T-helper 2 cell treated with Interferon-gamma antibody and Interleukin-4, amounts not matched to agents 5 μg/mL and 100 μg/mL, for 36 hours (primary cell): ENCODE measurements at regions not wholly inside any gene's neighbourhood (a gene's known extent, or its start where the extent isn't known, plus 50 kb on each side); places are given as distances from the start of the nearest gene placed in this dataset.

Source experiments
- DNase-seq: peaks from one replicate; pipeline ENCODE4 v3.0.0; 2021; ENCODE audit warnings: low spot score
- H3K27ac Mint-ChIP-seq: one replicate; pipeline ENCODE4 v1.8.0; 2021; ENCODE audit warnings: mild to moderate bottlenecking, mixed read lengths
- H3K27me3 Mint-ChIP-seq: one replicate; pipeline ENCODE4 v1.8.0; 2021; ENCODE audit warnings: low read depth, mixed read lengths
- H3K36me3 Mint-ChIP-seq: one replicate; pipeline ENCODE4 v1.8.0; 2021; ENCODE audit warnings: low read depth, mixed read lengths
- H3K4me1 Mint-ChIP-seq: one replicate; pipeline ENCODE4 v1.8.0; 2021; ENCODE audit warnings: low read depth, mixed read lengths
- H3K4me3 Mint-ChIP-seq: one replicate; pipeline ENCODE4 v1.8.0; 2022; ENCODE audit warnings: mild to moderate bottlenecking, moderate library complexity, mixed read lengths
- H3K9me3 Mint-ChIP-seq: one replicate; pipeline ENCODE4 v1.8.0; 2021; ENCODE audit warnings: mixed read lengths

DNA sequence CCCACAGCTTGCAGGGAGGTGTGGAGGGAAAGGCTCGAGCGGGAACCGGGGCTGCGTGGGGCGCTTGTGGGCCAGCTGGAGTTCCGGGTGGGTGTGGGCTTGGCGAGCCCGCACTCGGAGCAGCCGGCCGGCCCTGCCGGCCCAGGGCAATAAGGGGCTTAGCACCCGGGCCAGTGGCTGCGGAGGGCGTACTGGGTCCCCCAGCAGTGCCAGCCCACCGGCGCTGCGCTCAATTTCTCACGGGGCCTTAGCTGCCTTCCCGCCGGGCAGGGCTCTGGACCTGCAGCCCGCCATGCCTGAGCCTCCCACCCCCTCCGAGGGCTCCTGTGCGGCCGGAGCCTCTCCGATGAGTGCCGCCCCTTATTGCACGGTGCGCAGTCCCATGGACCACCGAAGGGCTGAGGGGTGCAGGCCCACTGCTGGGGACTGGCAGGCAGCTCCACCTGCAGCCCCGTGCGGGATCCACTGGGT, 1242.2 kb upstream of the EYS start:
- H3K4me3 Mint-ChIP-seq, result no peak overlapping the region
- peaks cover 17% of the 10 kb centered on the region for H3K9me3 Mint-ChIP-seq
- no peak for DNase-seq
- no peaks in the 10 kb centered on the region for H3K4me1 Mint-ChIP-seq
- H3K36me3 Mint-ChIP-seq, result no peaks in the 10 kb centered on the region
- H3K27ac Mint-ChIP-seq, result no peak overlapping the region
- no peaks in the 10 kb centered on the region for H3K27me3 Mint-ChIP-seq

DNA sequence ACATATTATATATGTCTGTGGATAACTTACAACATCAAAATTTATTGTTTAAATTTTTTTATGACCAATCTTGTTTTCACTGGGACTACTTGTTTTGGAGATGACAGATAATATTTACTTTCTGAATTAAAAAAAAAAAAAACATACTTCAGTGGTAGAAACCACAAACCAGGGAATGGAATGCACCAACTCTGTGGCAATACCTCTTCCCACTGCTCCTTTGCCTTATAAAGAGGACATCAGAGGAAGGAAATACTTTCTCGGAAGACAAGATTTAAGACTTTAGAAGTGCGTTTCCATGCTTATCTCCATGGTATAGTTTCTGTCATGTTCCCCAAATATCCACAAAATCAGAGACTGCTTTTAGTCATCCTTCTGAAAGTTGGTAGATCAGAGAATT, 1241.1 kb upstream of the EYS start:
- DNase-seq, result no peak
- no peaks in the 10 kb centered on the region for H3K36me3 Mint-ChIP-seq

DNA sequence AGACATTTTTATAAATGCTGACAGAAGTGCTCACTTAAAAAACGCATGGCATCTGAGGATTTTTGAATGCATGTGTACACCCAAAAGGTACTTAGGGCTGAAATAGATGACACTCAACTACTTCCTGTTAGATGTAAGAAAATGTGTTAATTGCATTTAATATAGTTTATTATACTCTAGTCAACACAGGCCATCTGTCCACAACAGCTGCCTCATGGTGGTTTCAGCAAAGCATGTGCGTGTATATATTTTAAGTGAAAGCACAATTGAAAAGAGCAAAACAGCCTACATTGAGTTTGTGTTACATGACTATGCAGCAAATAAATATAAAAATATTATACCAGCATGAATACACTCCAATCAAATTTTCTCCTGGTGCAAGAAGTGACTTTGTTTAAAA, 1233.0 kb upstream of the EYS start:
- H3K36me3 Mint-ChIP-seq, result no peaks in the 10 kb centered on the region
- DNase-seq, result no peak
- no peak overlapping the region for H3K27ac Mint-ChIP-seq
- no peaks in the 10 kb centered on the region for H3K27me3 Mint-ChIP-seq
- peaks cover 48% of the 10 kb centered on the region for H3K9me3 Mint-ChIP-seq
- no peak overlapping the region for H3K4me3 Mint-ChIP-seq
- H3K4me1 Mint-ChIP-seq, result no peaks in the 10 kb centered on the region

More for the DNA sequence above, 1241.1 kb upstream of the EYS start:
- Mint-ChIP-seq H3K4me1 (no peaks in the 10 kb centered on the region), H3K27ac (no peak overlapping the region), H3K4me3 (no peak overlapping the region), H3K27me3 (no peaks in the 10 kb centered on the region), H3K9me3 (peaks cover 24% of the 10 kb centered on the region)

DNA sequence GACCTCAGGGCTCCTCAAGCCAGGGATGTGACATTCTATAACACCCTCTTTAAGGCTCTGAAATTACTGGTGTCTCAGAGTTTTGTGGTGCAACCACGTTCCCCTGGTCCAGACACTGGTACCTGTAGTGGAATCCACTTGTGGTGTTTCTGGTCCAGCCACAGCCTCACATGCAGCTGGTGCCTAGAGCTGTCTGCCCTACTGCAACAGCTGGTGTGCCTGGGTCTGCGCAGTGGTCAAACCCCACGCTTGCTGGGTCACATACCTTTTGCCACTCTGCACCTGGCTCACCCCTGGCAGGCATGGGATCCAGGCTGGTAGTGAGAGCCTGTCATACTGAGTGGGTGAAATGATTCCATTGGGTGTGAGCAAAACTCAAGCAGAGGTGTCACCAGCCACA, 1230.2 kb upstream of the EYS start:
- no peaks in the 10 kb centered on the region for H3K36me3 Mint-ChIP-seq
- H3K4me1 Mint-ChIP-seq, result no peaks in the 10 kb centered on the region
- H3K9me3 Mint-ChIP-seq, result peaks cover 25% of the 10 kb centered on the region
- H3K4me3 Mint-ChIP-seq, result no peak overlapping the region
- no peaks in the 10 kb centered on the region for H3K27me3 Mint-ChIP-seq
- no peak overlapping the region for H3K27ac Mint-ChIP-seq
- no peak for DNase-seq

DNA sequence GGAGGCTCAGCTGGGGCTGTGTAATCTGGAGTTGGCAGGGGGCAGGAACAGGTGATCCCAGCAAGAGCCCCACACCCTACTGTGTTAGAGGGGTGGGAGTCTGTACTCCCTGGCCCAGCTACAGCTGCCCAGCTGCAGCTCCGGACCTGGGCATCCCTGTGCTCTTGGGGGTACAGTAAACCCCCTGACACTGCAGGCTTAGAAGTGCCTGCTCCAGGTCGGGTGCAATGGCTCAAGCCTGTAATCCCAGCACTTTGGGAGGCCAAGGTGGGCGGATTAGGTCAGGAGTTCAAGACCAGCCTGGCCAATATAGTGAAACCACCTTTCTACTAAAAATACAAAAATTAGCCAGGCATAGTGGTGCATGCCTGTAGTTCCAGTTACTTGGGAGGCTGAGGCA, 1228.6 kb upstream of the EYS start:
- DNase-seq, result no peak
- no peaks in the 10 kb centered on the region for H3K27me3 Mint-ChIP-seq
- H3K9me3 Mint-ChIP-seq, result peaks cover 19% of the 10 kb centered on the region
- no peaks in the 10 kb centered on the region for H3K36me3 Mint-ChIP-seq
- no peak overlapping the region for H3K4me3 Mint-ChIP-seq
- H3K27ac Mint-ChIP-seq, result no peak overlapping the region
- no peaks in the 10 kb centered on the region for H3K4me1 Mint-ChIP-seq

DNA sequence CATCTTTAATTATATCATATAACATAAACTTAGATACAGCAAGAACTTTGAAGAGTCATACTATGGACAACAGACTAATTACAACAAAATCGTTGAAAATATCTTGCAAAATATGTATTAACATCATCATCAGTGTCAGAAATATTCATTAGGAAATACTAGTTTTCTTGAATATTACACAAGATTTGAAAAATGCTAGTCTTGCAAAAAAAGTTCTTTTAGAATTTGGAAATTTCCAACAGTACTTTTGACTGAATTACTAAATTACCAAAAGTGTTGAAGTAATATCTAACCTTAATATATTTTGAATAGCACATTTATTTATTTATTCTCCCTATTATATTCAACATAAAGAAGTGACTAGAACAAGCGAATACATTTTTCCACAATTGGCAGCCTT, 1224.8 kb upstream of the EYS start:
- Mint-ChIP-seq H3K4me3 (no peak overlapping the region), H3K4me1 (no peaks in the 10 kb centered on the region), H3K27ac (no peak overlapping the region), H3K27me3 (no peaks in the 10 kb centered on the region), H3K36me3 (no peaks in the 10 kb centered on the region), H3K9me3 (peaks cover 25% of the 10 kb centered on the region)
- no peak for DNase-seq

DNA sequence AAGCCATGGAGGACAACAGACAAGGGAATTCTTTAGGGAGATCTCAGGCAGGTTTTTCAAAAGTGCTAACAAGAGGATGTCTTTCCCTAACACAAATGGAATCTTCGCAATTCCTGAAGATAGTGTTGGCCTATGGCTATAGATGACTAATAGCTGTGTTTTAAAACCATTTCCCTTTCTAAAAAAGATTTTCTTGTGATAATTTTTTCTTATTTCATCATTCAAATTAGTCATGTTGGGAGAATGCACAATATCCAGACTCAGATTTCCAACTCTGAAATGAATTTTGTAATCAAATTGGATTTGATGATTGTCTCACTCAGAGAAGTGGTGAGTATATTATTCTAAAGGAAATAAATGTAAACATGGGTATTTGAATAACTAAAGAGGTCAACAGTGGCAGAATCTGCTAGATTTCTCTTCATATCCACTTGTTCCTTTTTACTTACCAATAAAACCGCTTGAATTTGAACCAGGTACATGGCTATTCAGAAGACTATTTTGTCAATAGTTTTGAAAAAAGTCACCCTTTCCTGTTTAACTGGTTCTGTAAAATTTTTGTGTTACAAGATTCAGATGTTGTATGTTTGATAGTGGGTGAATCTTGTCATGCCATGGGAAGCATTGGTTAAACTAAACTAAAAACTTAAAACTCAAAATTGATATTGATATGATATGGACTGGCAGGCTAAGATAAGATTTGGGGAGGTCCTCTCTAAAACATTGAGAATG, 1223.7 kb upstream of the EYS start:
- no peak for DNase-seq
- Mint-ChIP-seq H3K9me3 (peaks cover 30% of the 10 kb centered on the region), H3K4me3 (no peak overlapping the region), H3K27me3 (no peaks in the 10 kb centered on the region), H3K36me3 (no peaks in the 10 kb centered on the region), H3K4me1 (no peaks in the 10 kb centered on the region), H3K27ac (no peak overlapping the region)

DNA sequence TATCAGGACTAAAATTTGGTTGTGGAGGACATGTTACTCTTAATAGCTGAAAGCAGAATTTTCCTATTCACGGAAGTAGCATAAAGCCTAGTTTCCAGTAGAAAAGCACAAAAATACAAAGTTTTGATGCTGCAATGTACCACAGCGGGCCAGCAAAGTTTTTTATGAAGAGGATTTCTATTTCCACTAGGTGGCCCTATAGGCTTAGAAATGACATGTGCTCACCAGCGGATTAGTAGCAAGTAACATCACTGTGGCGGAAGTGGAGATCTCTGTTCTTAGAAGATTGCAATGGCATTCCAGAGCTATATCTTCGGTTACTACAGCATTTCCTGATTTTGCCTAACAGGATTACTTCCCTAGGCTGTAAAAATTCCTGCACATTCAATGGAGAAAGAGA, 1219.0 kb upstream of the EYS start:
- Mint-ChIP-seq H3K27me3 (no peaks in the 10 kb centered on the region), H3K27ac (no peak overlapping the region), H3K36me3 (no peaks in the 10 kb centered on the region), H3K4me3 (no peak overlapping the region), H3K9me3 (peaks cover 58% of the 10 kb centered on the region), H3K4me1 (no peaks in the 10 kb centered on the region)
- no peak for DNase-seq

DNA sequence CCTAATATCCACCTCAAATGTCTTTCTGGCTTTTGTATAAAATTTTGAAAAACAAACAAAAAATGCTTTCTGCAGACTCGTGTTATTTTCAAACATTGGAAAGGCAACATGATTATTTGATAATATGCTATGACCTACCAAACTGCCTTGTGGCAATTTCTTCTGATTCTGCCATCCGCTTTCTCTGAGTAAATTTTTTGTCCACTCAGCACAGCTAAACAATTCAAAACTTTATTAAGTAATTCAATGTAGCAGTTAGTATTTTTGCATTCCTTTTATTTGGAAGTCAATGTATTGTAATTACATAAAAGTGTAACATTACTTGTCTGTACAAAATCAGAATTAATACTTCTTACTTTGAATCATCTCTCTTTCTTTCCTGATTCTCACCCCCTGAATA, 1206.6 kb upstream of the EYS start:
- Mint-ChIP-seq H3K4me3 (no peak overlapping the region), H3K27me3 (no peaks in the 10 kb centered on the region), H3K27ac (no peak overlapping the region), H3K4me1 (no peaks in the 10 kb centered on the region), H3K36me3 (no peaks in the 10 kb centered on the region), H3K9me3 (peaks cover 10% of the 10 kb centered on the region)
- no peak for DNase-seq

DNA sequence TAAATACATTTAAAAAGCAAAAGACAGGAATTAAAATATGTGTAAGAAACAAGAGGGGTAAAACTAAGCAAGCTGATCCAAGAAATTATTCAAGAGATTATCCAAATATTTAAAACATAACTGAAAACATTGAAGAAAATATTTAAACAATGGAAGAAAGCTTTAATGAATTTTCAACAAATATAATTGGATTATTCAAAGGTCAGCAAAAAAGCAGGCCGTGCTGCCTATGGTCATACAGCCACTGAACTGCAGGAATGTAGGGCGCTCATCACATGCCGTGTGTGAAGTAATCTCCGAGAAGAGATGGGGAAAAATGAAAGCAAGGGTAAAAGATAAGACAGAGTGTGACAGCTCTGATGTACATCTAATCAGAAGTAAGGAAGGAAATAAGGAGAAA, 1195.4 kb upstream of the EYS start:
- peaks cover 47% of the 10 kb centered on the region for H3K9me3 Mint-ChIP-seq
- no peaks in the 10 kb centered on the region for H3K4me1 Mint-ChIP-seq
- no peak for DNase-seq
- no peak overlapping the region for H3K27ac Mint-ChIP-seq
- no peaks in the 10 kb centered on the region for H3K36me3 Mint-ChIP-seq
- H3K27me3 Mint-ChIP-seq, result no peaks in the 10 kb centered on the region
- H3K4me3 Mint-ChIP-seq, result no peak overlapping the region

DNA sequence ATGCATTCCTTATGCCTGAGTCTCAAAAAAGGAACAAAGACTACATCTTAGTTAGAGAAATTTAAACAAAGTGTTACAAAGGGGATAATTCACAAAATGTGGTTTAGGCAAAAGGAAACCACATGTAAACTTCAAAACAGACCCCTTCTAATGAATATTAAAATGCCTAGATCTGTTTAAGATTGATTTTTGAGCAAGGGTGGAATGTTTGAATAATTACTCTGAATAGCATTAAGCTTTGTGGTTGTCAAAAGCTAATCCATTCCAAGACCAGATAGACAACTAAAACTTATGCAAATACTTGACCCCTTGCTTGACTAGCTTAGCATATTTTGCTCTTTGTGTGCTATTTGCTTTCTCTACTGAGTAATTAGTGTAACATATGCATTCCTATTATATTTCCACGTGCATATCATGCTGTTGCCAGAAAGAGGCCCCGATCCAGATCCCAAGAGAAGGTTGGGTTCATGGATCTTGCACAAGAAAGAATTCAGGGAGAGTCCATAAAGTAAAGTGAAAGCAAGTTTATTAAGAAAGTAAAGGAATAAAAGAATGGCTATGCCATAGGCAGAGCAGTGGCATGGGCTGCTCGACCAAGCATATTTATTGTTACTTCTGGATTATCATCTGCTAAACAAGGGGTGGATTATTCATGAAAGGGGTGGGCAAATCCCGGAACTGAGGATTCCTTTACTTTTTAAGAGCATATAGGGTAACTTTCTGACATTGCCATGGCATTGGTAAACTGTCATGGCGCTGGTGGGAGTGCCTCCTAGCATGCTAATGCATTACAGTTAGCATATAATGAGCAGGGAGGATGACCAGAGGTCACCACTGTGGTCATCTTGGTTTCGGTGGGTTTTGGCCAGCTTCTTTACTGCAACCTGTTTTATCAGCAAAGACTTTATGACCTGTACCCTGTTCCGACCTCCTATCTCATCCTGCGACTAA, 1193.4 kb upstream of the EYS start:
- Mint-ChIP-seq H3K4me1 (no peaks in the 10 kb centered on the region), H3K36me3 (no peaks in the 10 kb centered on the region), H3K4me3 (no peak overlapping the region), H3K27me3 (no peaks in the 10 kb centered on the region), H3K27ac (no peak overlapping the region), H3K9me3 (peaks cover 44% of the 10 kb centered on the region)
- DNase-seq, result no peak

DNA sequence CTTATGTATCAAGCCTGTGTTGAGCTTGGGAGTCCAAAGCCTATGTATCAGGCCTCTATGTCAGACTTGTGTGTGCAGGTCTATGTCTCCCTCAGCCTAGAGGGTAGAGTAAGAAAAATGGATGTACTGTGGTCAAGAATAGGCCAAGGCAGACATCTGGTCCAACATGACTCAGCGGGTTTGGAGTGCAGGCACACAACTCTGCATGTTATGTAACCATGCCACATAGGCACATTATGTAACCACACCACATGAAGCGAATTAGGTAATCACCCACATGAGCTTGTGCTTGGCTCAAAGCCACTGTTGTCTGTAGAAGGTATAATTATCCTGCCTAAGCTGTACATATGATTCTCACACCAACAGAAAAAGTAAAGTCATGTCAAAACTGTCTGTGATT, 1190.5 kb upstream of the EYS start:
- DNase-seq, result no peak
- H3K36me3 Mint-ChIP-seq, result no peaks in the 10 kb centered on the region
- H3K4me3 Mint-ChIP-seq, result no peak overlapping the region
- no peaks in the 10 kb centered on the region for H3K27me3 Mint-ChIP-seq
- no peaks in the 10 kb centered on the region for H3K4me1 Mint-ChIP-seq
- H3K27ac Mint-ChIP-seq, result no peak overlapping the region
- peaks cover 45% of the 10 kb centered on the region for H3K9me3 Mint-ChIP-seq

DNA sequence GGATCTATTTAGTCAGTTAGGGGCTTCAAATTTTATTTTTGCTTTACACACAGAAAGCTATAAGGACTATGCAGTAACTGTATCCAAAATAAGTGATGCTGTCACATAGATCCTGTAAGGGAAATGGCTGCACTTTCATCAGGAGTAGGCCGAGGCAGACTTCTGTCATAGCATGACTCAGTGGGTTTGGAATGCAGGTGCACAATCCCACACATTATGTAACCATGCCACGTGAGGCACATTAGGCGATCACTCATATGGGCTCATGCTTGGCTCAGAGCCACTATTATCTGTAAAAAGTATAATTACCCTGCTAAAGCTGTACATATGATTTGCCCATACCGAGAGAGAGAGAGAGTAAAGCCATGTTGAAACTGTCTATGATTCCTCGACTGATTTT, 1189.4 kb upstream of the EYS start:
- no peaks in the 10 kb centered on the region for H3K36me3 Mint-ChIP-seq
- H3K27ac Mint-ChIP-seq, result no peak overlapping the region
- no peak for DNase-seq

DNA sequence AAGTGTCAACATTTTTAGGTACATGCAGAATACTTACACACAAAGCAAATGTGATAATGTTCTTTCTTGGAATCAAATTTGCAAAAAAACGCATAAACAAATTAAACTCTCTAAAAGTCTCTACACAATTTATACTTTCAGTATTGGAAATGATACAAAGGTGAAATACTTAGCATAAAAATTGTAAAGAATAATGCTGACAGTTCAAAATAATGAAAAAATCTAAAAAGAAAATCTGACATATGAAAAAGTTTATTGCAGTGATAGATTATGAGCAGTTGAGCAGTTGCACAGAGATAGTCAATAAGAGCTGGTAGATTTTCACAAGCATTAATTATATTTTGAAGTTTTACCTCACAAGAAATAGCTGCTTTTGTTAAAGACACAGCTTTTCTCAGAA, 1176.4 kb upstream of the EYS start:
- no peaks in the 10 kb centered on the region for H3K27me3 Mint-ChIP-seq
- H3K36me3 Mint-ChIP-seq, result no peaks in the 10 kb centered on the region
- DNase-seq, result no peak
- H3K9me3 Mint-ChIP-seq, result peaks cover 40% of the 10 kb centered on the region
- H3K4me3 Mint-ChIP-seq, result no peak overlapping the region
- H3K27ac Mint-ChIP-seq, result no peak overlapping the region
- no peaks in the 10 kb centered on the region for H3K4me1 Mint-ChIP-seq

More for the DNA sequence above, 1189.4 kb upstream of the EYS start:
- H3K4me1 Mint-ChIP-seq, result no peaks in the 10 kb centered on the region
- no peaks in the 10 kb centered on the region for H3K27me3 Mint-ChIP-seq
- H3K9me3 Mint-ChIP-seq, result peaks cover 45% of the 10 kb centered on the region
- H3K4me3 Mint-ChIP-seq, result no peak overlapping the region
